GM11168 (cell line): ENCODE measurements at regions not wholly inside any gene's neighbourhood (a gene's known extent, or its start where the extent isn't known, plus 50 kb on each side); places are given as distances from the start of the nearest gene placed in this dataset.
"Not testable (repeated sequence)": the region's sequence is repeated elsewhere in the genome, so short reads cannot be mapped to it uniquely, and the experiment has no call there.

Source experiments
- in situ Hi-C: fragments of 300-500 bp; cut with MboI; formaldehyde crosslinking; loops from one replicate; pipeline ENCODE4 v1.12.0; 2022; ENCODE audit warnings: low sequenced_read_pairs; ENCODE audit not compliant: unreplicated experiment

DNA sequence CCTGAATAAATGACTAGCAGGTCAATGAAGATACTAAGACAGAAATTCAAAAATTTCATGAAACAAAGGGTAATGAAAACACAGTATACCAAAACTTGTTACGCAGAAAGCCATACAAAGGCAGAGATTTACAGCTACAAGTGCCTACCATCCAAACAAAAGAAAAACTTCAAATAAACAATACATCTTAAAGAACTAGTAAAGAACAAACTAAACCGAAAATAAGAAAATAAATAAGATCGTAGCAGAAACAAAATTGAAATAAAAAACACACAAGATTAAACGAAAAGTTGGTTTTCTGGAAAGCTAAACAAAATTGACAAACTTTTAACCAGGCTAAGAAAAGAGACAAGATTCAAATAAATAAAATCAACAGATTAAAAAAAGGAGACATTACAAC is 51.5 kb downstream of the VPREB1 start:
- in situ Hi-C loops, result not testable (repeated sequence)

DNA sequence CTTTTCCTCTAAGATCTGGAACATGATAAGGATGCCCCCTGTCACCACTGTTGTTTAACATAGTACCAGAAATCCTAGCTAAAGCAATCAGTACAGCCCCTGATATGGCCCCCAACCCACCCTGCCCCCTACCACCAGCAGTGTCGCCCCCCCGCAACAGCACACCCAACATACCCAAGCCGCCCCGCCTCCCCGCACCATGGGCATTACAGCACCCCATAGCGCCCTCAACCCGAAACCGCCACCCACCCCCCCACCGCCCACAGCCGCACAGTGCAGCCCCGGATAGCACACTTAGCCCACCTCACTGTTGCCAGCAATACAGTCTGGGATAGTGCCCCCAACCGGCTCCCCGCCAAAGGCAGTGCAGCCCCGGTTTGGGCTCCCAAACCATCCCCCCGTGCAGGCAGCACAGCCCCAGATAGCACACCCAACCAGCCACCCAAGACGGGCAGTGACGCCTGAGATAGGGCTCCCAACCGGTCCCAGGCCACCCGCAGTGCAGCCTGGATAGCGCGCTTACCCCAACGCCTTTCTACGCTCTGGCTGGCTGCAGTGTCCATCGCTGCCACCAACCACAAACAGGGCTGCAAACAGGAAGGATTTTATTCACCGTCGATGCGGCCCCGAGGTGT is 52.7 kb downstream of the VPREB1 start:
- in situ Hi-C loops, result not testable (repeated sequence)

DNA sequence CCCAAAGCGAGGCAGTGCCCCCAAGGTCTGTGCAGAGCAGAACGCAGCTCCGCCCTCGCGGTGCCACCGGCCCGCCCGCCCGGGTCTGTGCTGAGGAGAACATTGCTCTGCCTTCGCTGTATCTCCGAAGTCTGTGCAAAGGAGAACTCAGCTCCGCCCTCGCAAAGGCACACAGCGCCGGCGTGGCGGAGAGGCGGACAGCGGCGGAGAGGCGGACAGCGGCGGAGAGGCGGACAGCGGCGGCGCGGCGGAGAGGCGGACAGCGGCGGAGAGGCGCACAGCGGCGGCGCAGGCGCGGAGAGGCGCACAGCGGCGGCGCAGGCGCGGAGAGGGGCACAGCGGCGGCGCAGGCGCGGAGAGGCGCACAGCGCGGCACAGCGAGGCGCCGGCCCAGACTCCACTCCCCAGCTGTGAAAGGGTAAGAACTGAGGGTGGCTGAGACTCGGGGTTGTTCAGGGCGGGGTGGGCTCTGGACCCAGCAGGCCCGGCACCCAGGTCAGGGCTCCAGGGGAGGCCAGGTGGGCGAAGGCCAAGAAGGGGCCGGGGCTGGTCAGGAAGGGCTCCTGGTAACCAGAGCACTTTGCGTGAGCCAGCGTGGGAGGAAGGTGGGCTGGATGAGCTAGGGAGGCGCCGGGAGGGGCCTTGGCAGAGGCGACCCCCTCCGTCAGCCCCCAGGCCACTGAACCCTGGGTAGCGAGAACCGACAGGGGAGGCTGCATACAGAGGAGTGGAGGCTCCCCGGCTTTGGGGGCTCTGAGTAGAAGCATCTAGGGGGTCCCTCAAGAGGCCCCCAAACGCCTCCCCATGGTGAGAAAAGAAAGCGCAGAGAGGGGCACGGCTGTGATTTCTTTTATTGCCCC is 53.4 kb downstream of the VPREB1 start:
- in situ Hi-C loops, result not testable (repeated sequence)

DNA sequence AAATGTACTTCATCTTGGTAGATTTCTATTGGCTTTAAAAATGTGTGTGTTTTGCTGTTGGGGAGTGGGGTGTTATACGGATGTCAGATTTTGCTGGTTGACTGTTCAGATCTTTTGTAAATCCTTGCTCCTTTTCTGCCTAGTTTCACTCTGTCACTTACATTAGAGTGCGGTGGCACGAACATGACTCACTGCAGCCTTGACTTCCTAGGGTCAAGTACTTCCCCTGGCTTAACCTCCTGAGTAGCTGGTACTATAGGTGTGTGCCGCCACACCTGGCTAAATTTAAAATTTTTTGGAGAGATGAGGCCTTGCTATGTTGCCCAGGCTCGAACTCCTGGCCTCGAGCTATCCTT is 54.0 kb downstream of the VPREB1 start:
- in situ Hi-C loops, result not testable (repeated sequence)

DNA sequence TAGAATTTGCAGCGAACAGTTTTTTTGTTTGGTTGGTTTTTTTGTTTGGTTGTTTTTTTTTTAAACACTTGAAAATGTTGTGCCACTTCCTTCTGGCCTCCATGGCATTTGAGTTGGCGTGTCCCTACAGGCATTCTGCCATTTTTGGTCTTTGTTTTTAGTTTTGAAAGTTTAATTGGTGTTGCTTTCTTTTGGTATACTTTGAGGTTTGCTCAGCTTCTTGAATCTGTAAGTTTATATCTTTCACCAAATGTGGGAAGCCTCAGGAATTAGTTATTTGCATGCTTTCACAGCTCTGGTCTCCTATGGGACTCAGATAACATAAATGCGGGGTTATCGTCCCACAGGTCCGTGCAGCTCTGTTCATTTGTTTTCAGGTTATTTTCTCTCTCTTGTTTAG is 55.9 kb downstream of the VPREB1 start:
- in situ Hi-C loops, result not testable (repeated sequence)

DNA sequence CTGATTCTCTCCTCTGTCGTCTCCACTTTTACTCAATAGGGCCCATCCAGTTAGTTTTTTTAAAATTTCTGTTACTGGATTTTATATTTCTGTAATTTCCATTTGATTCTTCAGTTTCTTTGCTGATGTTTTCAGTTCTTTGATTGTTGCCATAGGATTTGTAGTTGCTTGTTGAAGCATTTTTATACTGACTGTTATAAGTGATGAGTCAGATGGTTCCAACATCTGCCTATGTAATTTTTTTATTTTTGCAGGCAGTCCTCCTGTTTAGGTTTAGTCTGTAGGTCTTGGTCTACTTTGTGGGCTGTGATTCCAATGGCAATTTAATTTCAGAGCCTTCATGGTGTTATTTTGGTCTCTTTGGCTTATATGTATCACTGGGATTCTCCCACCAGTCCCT is 56.4 kb downstream of the VPREB1 start:
- in situ Hi-C loops, result not testable (repeated sequence)

DNA sequence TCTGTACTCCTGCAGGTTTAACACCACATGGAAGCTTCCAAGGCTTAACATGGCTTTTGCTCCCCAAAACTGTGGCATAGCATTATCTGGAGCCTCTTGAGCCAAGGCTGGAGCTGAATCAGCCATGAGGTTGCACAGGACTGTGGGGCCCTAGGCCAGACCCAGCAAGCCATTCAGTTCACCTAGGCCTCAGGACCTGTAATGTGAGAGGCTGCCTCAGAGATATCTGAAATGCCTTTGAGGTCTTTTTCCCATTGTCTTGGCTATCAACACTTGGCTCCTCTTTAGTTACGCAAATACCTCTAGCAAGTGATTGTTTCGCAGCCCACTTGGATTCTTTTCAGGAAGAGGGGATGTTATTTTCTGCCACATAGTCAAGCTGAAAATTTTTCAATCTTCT is 72.0 kb downstream of the VPREB1 start:
- in situ Hi-C loops, result no loop called here

DNA sequence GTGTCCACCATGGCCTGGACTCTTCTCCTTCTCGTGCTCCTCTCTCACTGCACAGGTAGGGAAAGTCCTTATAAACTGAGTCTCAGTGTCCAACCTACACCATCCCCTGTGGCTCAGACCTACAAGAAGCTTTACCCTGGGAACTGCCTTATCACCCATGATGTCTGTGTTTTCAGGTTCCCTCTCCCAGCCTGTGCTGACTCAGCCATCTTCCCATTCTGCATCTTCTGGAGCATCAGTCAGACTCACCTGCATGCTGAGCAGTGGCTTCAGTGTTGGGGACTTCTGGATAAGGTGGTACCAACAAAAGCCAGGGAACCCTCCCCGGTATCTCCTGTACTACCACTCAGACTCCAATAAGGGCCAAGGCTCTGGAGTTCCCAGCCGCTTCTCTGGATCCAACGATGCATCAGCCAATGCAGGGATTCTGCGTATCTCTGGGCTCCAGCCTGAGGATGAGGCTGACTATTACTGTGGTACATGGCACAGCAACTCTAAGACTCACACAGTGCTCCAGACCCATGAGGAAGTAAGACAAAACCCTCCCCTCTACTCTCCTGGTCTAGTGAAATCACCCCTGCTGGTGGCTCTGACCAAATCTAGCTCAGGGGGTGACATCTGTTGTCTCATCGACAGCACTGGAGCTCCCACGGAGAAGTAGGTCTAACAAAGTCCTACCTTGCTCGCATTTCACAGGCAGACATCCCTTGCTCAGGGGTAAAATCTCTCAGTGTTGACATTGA is 74.3 kb downstream of the VPREB1 start:
- in situ Hi-C loops, result no loop called here

DNA sequence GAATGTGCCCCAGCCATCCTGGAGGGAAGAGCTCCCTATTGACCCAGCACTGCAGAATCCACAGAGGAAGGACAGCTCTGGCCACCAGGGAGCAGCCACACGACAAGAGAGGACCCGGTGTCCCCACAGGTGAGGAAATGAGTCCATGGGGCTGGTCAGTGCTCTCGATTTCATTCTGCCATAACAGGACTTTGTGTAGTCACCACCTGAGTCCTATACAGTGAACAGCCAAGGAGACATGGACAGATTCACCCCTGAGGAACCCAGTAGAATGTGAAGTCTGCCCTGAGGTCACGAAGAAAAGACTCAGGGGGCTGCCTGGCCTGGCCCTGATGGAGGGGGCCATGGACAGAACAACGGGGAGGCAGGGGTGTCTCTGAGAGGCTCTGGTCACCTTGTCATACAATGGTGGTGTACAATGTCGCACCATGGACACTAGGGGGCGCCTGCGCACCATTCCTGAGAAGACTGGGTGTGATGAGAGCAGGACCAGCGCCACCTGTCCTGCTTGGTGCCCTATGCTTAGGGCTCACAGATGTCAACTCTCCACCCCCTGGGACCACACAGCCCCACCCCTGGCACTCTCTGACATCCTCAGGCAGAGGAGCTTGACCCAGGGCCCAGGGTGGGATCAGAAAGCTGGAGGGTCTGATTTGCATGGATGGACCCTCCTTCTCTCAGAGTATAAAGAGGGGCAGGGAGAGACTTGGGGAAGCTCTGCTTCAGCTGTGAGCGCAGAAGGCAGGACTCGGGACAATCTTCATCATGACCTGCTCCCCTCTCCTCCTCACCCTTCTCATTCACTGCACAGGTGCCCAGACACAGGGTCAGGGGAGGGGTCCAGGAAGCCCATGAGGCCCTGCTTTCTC is 77.4 kb downstream of the VPREB1 start:
- in situ Hi-C loops, result loop anchor here (10.0 kb wide), 1 partner anchor 117 kb away; no protein-coding TSS in a partner anchor

DNA sequence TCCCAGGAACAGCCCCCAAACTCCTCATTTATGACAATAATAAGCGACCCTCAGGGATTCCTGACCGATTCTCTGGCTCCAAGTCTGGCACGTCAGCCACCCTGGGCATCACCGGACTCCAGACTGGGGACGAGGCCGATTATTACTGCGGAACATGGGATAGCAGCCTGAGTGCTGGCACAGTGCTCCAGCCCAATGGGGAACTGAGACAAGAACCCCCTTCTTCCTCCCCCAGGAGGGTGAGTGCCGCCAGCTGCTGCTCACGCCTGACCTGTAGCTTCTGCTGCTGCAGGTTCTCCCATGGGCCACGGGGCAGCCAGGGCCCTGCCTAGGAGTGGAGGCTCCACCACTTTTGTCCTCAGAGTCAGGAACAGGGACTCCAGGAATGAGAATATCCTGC is 78.2 kb downstream of the VPREB1 start:
- in situ Hi-C loops, result loop anchor here (10.0 kb wide), 1 partner anchor 118 kb away; no protein-coding TSS in a partner anchor

DNA sequence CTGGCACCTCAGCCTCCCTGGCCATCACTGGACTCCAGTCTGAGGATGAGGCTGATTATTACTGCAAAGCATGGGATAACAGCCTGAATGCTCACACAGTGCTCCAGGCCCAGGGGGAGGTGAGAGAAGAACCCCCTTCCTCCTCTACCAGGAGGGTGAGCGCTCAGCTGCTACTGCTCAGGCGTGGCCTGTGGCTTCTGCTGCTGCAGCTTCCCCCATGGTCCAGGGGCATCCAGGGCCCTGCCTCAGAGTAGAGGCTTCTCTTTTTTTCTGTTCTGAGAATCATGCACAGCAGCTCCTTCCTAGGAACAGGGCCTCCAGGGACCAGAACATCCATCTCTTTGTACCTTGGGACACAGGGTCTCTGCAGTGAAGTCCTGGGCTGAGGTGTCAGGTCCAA is 83.1 kb downstream of the VPREB1 start:
- in situ Hi-C loops, result loop anchor here (10.0 kb wide), 1 partner anchor 123 kb away; no protein-coding TSS in a partner anchor

DNA sequence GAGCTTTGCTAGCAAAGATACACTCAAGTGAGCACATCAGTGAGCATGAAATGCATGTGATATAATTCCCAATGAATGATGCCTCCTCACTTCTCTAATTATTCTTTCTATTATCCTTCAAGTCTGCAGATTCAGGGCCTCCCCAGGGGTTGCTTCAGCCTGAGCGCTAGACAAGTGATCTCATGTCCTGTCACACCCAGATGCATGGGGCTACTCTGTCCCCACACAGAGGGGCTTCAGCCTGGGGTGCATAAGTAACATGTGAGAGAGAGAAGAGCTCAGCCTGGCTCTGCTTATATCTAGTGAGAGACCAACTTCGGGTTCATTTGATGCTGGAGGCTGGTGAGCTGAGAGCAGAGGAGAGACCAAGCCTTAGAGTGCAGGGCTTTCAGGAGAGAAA is 85.2 kb downstream of the VPREB1 start:
- in situ Hi-C loops, result loop anchor here (10.0 kb wide), 1 partner anchor 125 kb away; no protein-coding TSS in a partner anchor

DNA sequence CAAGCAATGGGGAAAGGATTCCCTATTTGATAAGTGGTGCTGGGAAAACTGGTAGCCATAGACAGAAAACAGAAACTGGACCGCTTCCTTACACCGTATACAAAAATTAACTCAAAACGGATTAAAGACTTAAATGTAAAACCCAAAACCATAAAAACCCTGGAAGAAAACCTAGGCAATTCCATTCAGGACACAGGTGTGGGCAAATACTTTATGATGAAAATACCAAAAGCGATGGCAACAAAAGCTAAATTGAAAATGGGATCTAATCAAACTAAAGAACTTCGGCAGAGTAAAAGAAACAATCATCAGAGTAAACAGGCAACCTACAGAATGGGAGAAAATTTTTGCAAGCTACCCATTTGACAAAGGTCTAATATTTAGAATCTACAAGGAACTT is 91.1 kb downstream of the VPREB1 start:
- in situ Hi-C loops, result not testable (repeated sequence)

DNA sequence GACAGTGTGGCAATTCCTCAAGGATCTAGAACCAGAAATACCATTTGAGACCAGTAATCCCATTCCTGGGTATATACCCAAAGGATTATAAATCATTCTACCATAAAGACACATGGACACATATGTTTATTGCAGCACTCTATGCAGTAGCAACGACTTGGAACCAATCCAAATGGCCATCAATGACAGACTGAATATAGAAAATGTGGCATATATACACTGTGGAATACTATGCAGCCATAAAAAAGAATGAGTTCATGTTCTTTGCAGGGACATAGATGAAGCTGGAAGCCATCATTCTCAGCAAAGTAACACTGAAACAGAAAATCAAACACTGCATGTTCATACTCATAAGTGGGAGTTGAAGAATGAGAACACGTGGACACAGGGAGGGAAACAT is 91.7 kb downstream of the VPREB1 start:
- in situ Hi-C loops, result not testable (repeated sequence)

DNA sequence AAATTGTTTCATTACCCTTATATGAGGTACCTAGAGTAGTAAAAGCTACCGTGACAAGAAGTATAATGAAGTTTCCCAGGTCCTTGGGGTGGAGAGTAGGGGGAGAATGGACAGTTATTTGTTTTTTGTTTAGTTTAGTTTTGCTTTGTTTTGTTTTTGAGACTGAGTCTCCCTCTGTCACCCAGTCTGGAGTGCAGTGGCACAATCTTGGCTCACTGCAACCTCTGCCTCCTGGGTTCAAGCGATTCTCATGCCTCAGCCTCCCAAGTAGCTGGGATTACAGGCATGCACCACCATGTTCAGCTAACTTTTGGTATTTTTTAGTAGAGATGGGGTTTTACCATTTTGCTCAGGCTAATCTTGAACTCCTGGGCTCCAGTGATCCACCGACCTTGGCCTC is 94.2 kb downstream of the VPREB1 start:
- in situ Hi-C loops, result not testable (repeated sequence)

DNA sequence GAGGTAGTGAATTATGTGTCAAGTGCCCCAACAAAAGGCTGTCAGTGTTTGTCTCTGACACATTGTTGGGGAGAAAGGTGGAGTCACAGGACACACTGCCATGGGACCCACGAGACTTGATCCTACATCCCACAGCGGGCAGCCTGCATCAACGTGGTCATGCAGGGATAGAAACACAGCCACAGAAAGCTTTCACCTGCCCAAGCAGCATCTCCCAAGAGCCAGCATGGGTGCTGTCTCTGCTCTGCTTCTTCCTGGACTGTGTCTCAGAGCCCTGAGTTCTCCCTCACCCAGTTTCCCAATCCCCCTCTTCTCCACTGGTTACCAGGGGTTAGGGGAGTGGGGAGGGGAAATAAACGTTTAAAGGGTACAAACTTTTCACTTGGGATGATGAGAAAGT is 97.2 kb downstream of the VPREB1 start:
- in situ Hi-C loops, result no loop called here

DNA sequence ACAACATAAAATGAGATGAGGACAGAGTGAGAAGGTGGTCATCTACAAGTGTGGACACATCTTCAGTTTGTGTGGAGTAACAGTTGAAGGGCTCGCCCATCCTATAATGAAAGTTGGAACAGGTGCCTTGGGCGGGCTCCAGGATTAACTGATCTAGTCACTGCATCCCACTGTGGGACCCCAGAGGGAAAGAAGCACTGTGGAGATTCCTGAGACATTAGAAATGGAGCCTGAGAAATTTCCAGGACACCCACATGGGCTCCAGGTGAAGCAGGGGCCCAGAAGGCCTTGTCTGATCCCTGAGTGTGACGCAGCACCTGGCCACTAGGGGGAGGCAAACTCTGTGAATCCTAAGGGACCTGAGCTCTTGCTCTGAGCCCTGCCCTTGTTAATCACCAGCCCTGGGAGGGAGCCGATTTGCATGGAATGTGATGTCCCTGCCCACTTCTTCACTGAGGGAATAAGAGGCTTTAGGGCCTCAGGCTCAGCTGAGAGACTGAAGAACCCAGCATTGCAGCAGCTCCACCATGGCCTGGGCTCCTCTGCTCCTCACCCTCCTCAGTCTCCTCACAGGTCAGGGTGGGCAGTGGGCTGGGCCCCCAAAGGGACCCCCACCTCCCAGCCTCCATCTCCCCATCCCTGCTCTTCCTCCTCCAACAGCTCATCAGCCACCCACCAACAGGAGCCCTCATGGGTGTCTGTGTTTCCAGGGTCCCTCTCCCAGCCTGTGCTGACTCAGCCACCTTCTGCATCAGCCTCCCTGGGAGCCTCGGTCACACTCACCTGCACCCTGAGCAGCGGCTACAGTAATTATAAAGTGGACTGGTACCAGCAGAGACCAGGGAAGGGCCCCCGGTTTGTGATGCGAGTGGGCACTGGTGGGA is 98.4 kb downstream of the VPREB1 start:
- in situ Hi-C loops, result no loop called here

DNA sequence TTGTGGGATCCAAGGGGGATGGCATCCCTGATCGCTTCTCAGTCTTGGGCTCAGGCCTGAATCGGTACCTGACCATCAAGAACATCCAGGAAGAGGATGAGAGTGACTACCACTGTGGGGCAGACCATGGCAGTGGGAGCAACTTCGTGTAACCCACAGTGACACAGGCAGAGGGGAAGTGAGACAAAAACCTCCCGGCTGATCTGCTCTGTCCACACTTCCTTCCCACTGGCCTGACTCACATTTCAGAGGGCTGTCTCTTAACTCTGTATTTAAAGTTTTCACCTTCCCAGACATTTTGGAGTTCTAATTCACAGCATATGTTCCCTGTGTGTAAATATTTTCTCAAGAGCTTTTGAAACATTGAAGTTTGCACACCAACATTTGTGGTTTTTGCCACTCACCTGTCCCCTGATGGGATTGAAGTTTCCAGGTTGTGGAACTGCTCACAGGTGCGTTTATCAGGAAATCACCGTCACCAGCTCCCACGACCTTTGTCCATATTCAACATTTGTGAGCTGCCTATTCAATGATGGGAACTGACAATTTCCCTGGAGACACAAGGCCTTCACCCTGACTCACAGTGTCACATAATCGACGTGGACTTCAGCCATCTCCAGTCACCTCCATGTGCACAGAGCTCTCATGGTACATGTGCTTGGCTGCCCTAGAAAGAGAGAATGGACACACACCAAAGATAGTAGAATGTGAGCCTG is 99.2 kb downstream of the VPREB1 start:
- in situ Hi-C loops, result no loop called here
